H1 (cell line): ENCODE measurements at regions not wholly inside any gene's neighbourhood (a gene's known extent, or its start where the extent isn't known, plus 50 kb on each side); places are given as distances from the start of the nearest gene placed in this dataset.

Experiments used
- CTCF ChIA-PET: fragments of 300-600 bp; sonication (Branson Sonifier 250); formaldehyde crosslinking; loops from one replicate; lab custom pipeline; 2021; ENCODE audit not compliant: partially characterized antibody; lab: Charles Lee
- POLR2A ChIA-PET: fragments of 300-600 bp; sonication (Branson Sonifier 250); formaldehyde crosslinking; loops from one replicate; lab custom pipeline; 2021; ENCODE audit warnings: inconsistent platforms; ENCODE audit not compliant: partially characterized antibody; lab: Charles Lee
- DNase-seq, 2 experiments: peaks; one replicate each; pipeline versions ENCODE4 v3.0.0 to v3.0.0-alpha.2; 2010 to 2022; ENCODE audit warnings: low spot score in 2 of 2, low read depth in 1 of 2, mixed read lengths in 1 of 2
- FAIRE-seq: peaks from 2 replicates; lab custom pipeline; 2011; peaks lifted over from hg19 to GRCh38; lab: Jason Lieb, UNC
- H2AFZ ChIP-seq: 2 replicates; pipeline ENCODE4 v1.8.1; 2012; ENCODE audit warnings: low read length, inconsistent platforms
- H2AK5ac ChIP-seq: 2 replicates; pipeline ENCODE4 v1.6.1; 2013; ENCODE audit warnings: low read depth, low read length
- H2BK120ac ChIP-seq: replicated peaks from 2 replicates; pipeline ENCODE3; 2013; ENCODE audit warnings: low read depth, low read length, inconsistent platforms
- H2BK12ac ChIP-seq: 2 replicates; pipeline ENCODE4 v1.6.1; 2013; ENCODE audit warnings: low read depth, low read length
- H2BK15ac ChIP-seq: 2 replicates; pipeline ENCODE4 v1.6.1; 2013; ENCODE audit warnings: low read length
- H2BK20ac ChIP-seq: 2 replicates; pipeline ENCODE4 v1.6.1; 2013; ENCODE audit warnings: low read length
- H2BK5ac ChIP-seq: 2 replicates; pipeline ENCODE4 v1.6.1; 2013; ENCODE audit warnings: low read depth, low read length
- H3K14ac ChIP-seq: 2 replicates; pipeline ENCODE4 v1.6.1; 2013; ENCODE audit warnings: inconsistent platforms; ENCODE audit not compliant: insufficient read length
- H3K18ac ChIP-seq: 2 replicates; pipeline ENCODE4 v1.6.1; 2013; ENCODE audit warnings: low read length; ENCODE audit errors: extremely low read depth
- H3K23ac ChIP-seq: 2 replicates; pipeline ENCODE4 v1.6.1; 2013; ENCODE audit warnings: inconsistent platforms; ENCODE audit not compliant: insufficient read length
- H3K23me2 ChIP-seq: 2 replicates; pipeline ENCODE4 v1.6.1; 2013; ENCODE audit warnings: low read depth, low read length
- H3K27ac ChIP-seq: 2 replicates; pipeline ENCODE4 v1.6.1; 2011; ENCODE audit warnings: low read depth, low read length, inconsistent platforms
- H3K27me3 ChIP-seq, 4 experiments: replicated peaks in 1 of 4; 1 replicate in 1 of 4; 2 replicates in 3 of 4; pipeline versions ENCODE4 v1.6.1 to v1.8.1; 2011 to 2013; ENCODE audit warnings: low read length in 3 of 4, mild to moderate bottlenecking in 3 of 4, inconsistent platforms in 2 of 4, mixed read lengths in 2 of 4, moderate library complexity in 1 of 4; ENCODE audit not compliant: control insufficient read depth in 3 of 4, insufficient read depth in 3 of 4; ENCODE audit errors: extremely low read depth in 1 of 4
- H3K36me3 ChIP-seq, 4 experiments: 2 replicates each; pipeline versions ENCODE4 v1.6.1 to v1.8.1; 2011 to 2013; ENCODE audit warnings: mild to moderate bottlenecking in 4 of 4, low read length in 3 of 4, moderate library complexity in 2 of 4, control low read depth in 1 of 4, inconsistent platforms in 1 of 4; ENCODE audit not compliant: insufficient read depth in 4 of 4, control insufficient read depth in 2 of 4
- H3K4ac ChIP-seq: replicated peaks from 2 replicates; pipeline ENCODE3; 2013; ENCODE audit warnings: low read length, low read depth, mixed read lengths, inconsistent platforms; ENCODE audit not compliant: insufficient read length
- H3K4me1 ChIP-seq, 4 experiments: replicated peaks in 1 of 4; 1 replicate in 1 of 4; 2 replicates in 3 of 4; pipeline versions ENCODE4 v1.6.1 to v1.8.1; 2011 to 2013; ENCODE audit warnings: low read length in 3 of 4, inconsistent platforms in 2 of 4, mixed read lengths in 1 of 4; ENCODE audit not compliant: insufficient read depth in 4 of 4, control insufficient read depth in 3 of 4
- H3K4me2 ChIP-seq, 2 experiments: 2 replicates each; pipeline versions ENCODE4 v1.6.1 to v1.8.1; 2011 to 2013; ENCODE audit warnings: low read depth in 2 of 2, low read length in 2 of 2, control low read depth in 1 of 2, inconsistent platforms in 1 of 2, mild to moderate bottlenecking in 1 of 2; ENCODE audit not compliant: insufficient read depth in 1 of 2
- H3K4me3 ChIP-seq, 4 experiments: fragments of 200-600, 300-600 bp in 1 of 4; sonication (generic), shearing (Covaris generic), sonication (Bioruptor Twin) in 1 of 4; 2 replicates each; pipeline versions ENCODE4 v1.5.1 to v1.8.1; 2011 to 2016; ENCODE audit warnings: low read length in 4 of 4, low read depth in 3 of 4, control low read depth in 2 of 4, inconsistent platforms in 2 of 4, mild to moderate bottlenecking in 2 of 4, mixed read lengths in 1 of 4, moderate library complexity in 1 of 4; ENCODE audit not compliant: insufficient read depth in 2 of 4; ENCODE audit errors: extremely low read depth in 1 of 4
- H3K56ac ChIP-seq: replicated peaks from 2 replicates; pipeline ENCODE3; 2013; ENCODE audit warnings: low read depth, mild to moderate bottlenecking, mixed read lengths, low read length, inconsistent platforms; ENCODE audit not compliant: insufficient read length
- H3K79me1 ChIP-seq: 2 replicates; pipeline ENCODE4 v1.6.1; 2013; ENCODE audit warnings: low read depth, low read length, control low read depth
- H3K79me2 ChIP-seq, 2 experiments: 2 replicates each; pipeline versions ENCODE4 v1.6.1 to v1.8.1; 2012 to 2013; ENCODE audit warnings: low read length in 2 of 2, mild to moderate bottlenecking in 2 of 2, inconsistent platforms in 1 of 2; ENCODE audit not compliant: insufficient read depth in 2 of 2, control insufficient read depth in 1 of 2
- H3K9ac ChIP-seq, 4 experiments: replicated peaks in 1 of 4; 1 replicate in 1 of 4; 2 replicates in 3 of 4; pipeline versions ENCODE4 v1.6.1 to v1.8.1; 2011 to 2013; ENCODE audit warnings: low read depth in 3 of 4, low read length in 3 of 4, control low read depth in 2 of 4, mild to moderate bottlenecking in 2 of 4, moderate library complexity in 2 of 4, inconsistent platforms in 1 of 4; ENCODE audit errors: extremely low read depth in 1 of 4
- H3K9me3 ChIP-seq, 2 experiments: 2 replicates each; pipeline versions ENCODE4 v1.6.1 to v1.8.1; 2012 to 2013; ENCODE audit warnings: mild to moderate bottlenecking in 2 of 2, moderate library complexity in 2 of 2, control low read depth in 1 of 2, inconsistent platforms in 1 of 2, low read depth in 1 of 2, low read length in 1 of 2, mixed read lengths in 1 of 2; ENCODE audit not compliant: insufficient read depth in 2 of 2
- H4K20me1 ChIP-seq, 2 experiments: replicated peaks in 1 of 2; 2 replicates each; pipeline versions ENCODE3 to v1.8.1; 2011 to 2013; ENCODE audit warnings: inconsistent platforms in 2 of 2, low read length in 2 of 2, mild to moderate bottlenecking in 1 of 2; ENCODE audit not compliant: insufficient read depth in 2 of 2, control insufficient read depth in 1 of 2
- H4K5ac ChIP-seq: 2 replicates; pipeline ENCODE4 v1.6.1; 2013; ENCODE audit warnings: low read length, low read depth, mixed read lengths, inconsistent platforms; ENCODE audit not compliant: insufficient read length
- H4K8ac ChIP-seq: 2 replicates; pipeline ENCODE4 v1.8.0; 2013; ENCODE audit warnings: mild to moderate bottlenecking, moderate library complexity, low read length, inconsistent platforms; ENCODE audit not compliant: insufficient read depth; ENCODE audit errors: extremely low read depth
- H4K91ac ChIP-seq: replicated peaks from 2 replicates; pipeline ENCODE3; 2013; ENCODE audit warnings: low read length, mixed read lengths, inconsistent platforms; ENCODE audit not compliant: insufficient read length
- BRCA1 ChIP-seq: IDR thresholded peaks from 2 replicates; pipeline ENCODE4 v1.6.1; 2012; ENCODE audit warnings: low read depth, low read length, improper control_type of control experiment
- FOSL1 ChIP-seq: IDR thresholded peaks from 2 replicates; pipeline ENCODE4 v1.6.1; 2011; ENCODE audit warnings: mild to moderate bottlenecking, low read depth, low read length, moderate library complexity; ENCODE audit not compliant: insufficient read depth
- GTF2F1 ChIP-seq: IDR thresholded peaks from 2 replicates; pipeline ENCODE4 v1.6.1; 2012; ENCODE audit warnings: low read depth, low read length, improper control_type of control experiment, borderline replicate concordance
- TAF1 ChIP-seq: IDR thresholded peaks from 2 replicates; pipeline ENCODE4 v1.6.1; 2011; ENCODE audit warnings: mild to moderate bottlenecking, low read depth, low read length
- WGBS, 2 experiments: shearing (Covaris generic) in 1 of 2; methylation state at CpG; one replicate each; pipeline versions ENCODE4 v1.1.6 to v1.1.7; 2013 to 2015; ENCODE audit warnings: low lambda C conversion rate in 2 of 2, mixed read lengths in 2 of 2, inconsistent platforms in 1 of 2, low coverage in 1 of 2, missing lambda C conversion rate in 1 of 2; ENCODE audit not compliant: insufficient replicate concordance in 2 of 2, insufficient coverage in 1 of 2, insufficient read length in 1 of 2; ENCODE audit errors: extremely low coverage in 1 of 2, missing lambda C conversion rate in 1 of 2; 5-methylcytosine and 5-hydroxymethylcytosine counted together
- TF ChIP-seq, protein P1 (sequence below): IDR thresholded peaks from 2 replicates; pipeline ENCODE4 v1.6.1; 2012; ENCODE audit warnings: inconsistent platforms

DNA sequence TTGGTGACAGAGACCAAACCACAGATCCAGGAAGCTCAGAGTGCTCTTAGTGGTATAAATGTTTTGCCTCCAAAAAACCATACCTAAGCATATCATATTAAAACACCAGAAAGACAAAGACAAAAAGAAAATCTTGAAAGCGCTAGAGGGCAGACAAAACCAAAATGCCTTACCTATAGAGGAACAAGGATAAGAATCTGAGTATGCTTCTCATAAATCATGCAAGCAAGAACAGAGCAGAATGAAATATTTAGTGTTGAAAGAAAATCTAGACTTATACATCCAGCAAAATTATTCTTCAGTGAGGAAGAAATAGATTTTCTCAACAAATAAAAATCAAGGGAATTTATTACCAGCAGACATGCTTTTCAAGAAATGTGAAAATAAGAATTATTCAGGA is 941.0 kb upstream of the INTU start:
- Histone ChIP-seq H3K23ac (no peak overlapping the region), H2AK5ac (no peak overlapping the region), H2BK15ac (no peak overlapping the region), H2BK12ac (no peak overlapping the region), H3K23me2 (no peaks in the 10 kb centered on the region), H3K56ac (no peak overlapping the region), H3K79me2 (no peaks in the 10 kb centered on the region), H3K4me2 (no peak overlapping the region), H2BK20ac (no peak overlapping the region), H2AFZ (no peak overlapping the region), H3K27me3 (no peaks in the 10 kb centered on the region), H3K9me3 (no peaks in the 10 kb centered on the region), H2BK5ac (no peak overlapping the region), H3K14ac (no peak overlapping the region), H4K8ac (no peak overlapping the region), H3K9ac (no peak overlapping the region), H3K27ac (no peak overlapping the region), H3K36me3 (no peaks in the 10 kb centered on the region), H4K20me1 (no peaks in the 10 kb centered on the region), H3K18ac (no peak overlapping the region), H4K5ac (no peak overlapping the region), H3K4ac (no peak overlapping the region), H3K79me1 (no peaks in the 10 kb centered on the region), H2BK120ac (no peak overlapping the region), H3K4me1 (no peaks in the 10 kb centered on the region), H4K91ac (no peak overlapping the region), H3K4me3 (no peak overlapping the region)
- TF ChIP-seq, protein P1, sequence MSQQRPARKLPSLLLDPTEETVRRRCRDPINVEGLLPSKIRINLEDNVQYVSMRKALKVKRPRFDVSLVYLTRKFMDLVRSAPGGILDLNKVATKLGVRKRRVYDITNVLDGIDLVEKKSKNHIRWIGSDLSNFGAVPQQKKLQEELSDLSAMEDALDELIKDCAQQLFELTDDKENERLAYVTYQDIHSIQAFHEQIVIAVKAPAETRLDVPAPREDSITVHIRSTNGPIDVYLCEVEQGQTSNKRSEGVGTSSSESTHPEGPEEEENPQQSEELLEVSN, result no peak
- TF ChIP-seq BRCA1 (no peak), FOSL1 (no peak), GTF2F1 (no peak), TAF1 (no peak)
- ChIA-PET CTCF (no interaction called here), POLR2A (no interaction called here)
- no peak for FAIRE-seq
- no peak for DNase-seq
- WGBS, 2 experiments, result 94% methylated on average over 1 of the region's 1 CpG; no CpG with 5 or more reads in 1 of the 2 experiments
